ENCODE measurements at regions not wholly inside any gene's neighbourhood (a gene's known extent, or its start where the extent isn't known, plus 50 kb on each side); places are given as distances from the start of the nearest gene placed in this dataset.

DNA sequence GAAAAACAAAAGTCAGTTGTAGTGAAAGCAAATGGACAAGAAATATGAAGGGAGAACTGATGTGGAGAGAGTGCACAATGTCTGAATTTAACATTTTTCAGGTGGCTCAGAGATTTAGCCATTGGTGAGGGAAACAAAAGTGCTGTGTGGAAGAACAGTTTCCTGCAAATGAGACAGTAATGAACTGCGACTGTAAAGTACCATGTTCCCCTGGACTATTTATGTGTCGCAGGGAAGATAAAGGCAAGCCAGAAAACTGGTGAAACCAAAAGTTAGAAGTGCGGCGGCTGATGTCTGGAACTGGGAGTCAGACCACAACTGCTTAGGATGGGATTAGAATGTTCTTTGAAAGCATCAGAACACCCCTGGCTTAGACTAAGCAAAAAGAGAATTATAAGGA is 905.1 kb upstream of the MAN1A1 start:
- Histone ChIP-seq H3K4me1 (ENCODE audit: insufficient read depth, low read length) (no peaks in the 10 kb centered on the region), H3K4me3 (ENCODE audit: low read length) (no peak overlapping the region), H3K36me3 (ENCODE audit: insufficient read depth, low read length) (no peaks in the 10 kb centered on the region), H3K9me3 (ENCODE audit: insufficient read depth, low read depth, low read length) (no peaks in the 10 kb centered on the region), H3K9ac (ENCODE audit: low read depth, low read length) (no peak overlapping the region), H3K27me3 (ENCODE audit: insufficient read depth, low read length) (no peaks in the 10 kb centered on the region), H3K27ac (ENCODE audit: low read depth, low read length) (no peak overlapping the region)
- 97% methylated on average over 4 of the region's 4 CpGs for WGBS

DNA sequence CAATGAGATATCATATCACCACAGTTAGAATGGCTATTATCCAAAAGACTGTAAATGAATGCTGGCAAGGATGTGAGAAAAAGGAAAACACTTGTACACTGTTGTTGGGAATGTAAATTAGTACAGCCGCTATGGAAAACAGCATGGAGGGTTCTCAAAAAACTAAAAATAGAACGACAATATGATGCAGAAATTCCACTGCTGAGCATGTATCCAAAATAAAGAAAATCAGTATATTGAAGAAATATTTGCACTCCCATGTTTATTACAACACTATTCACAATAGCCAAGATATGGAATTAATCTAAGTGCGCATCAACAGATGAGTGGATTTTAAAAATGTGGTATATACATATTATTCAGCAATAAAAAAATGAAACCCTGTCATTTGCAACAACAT is 898.9 kb upstream of the MAN1A1 start:
- WGBS: 83% methylated on average over 2 of the region's 3 CpGs
- Histone ChIP-seq H3K36me3 (ENCODE audit: insufficient read depth, low read length) (no peaks in the 10 kb centered on the region), H3K27me3 (ENCODE audit: insufficient read depth, low read length) (no peaks in the 10 kb centered on the region), H3K4me1 (ENCODE audit: insufficient read depth, low read length) (no peaks in the 10 kb centered on the region), H3K9me3 (ENCODE audit: insufficient read depth, low read depth, low read length) (no peaks in the 10 kb centered on the region), H3K4me3 (ENCODE audit: low read length) (no peak overlapping the region), H3K27ac (ENCODE audit: low read depth, low read length) (no peak overlapping the region), H3K9ac (ENCODE audit: low read depth, low read length) (no peak overlapping the region)

DNA sequence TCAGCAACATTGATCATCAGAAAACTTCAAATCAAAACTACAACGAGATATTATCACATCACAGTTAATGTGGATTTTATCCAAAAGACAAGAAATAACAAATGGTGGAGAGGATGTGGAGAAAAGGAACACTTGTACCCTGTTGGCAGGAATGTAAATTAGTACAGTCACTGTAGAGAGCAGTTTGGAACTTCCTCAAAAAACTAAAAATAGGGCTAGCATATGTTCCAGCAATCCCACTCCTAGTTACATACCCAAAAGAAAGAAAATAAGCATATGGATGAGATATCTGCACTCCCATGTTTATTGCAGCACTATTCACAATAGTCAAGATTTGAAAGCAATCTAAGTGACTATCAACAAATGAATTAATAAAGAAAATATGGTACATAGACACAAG is 887.7 kb upstream of the MAN1A1 start:
- no peaks in the 10 kb centered on the region for H3K36me3 ChIP-seq (ENCODE audit: insufficient read depth, low read length)
- 100% methylated on average over 1 of the region's 1 CpG for WGBS

DNA sequence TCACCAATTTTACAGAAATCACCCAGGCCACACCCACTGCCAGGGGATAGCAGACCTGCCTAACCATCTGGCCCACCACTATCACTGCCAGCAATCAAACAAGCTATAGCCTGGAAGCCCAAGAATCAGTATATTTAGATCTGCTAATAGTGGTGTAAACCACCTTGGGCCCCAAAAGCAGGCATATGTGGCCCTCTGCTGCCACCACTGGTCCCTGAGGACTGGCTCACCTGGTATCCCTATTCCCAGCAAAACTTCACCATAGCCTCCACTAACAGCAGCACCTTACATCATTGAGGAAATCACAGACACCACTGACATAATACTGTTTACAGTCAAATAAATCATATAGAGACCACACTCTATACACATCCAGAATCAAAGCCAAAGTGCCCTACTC is 880.4 kb upstream of the MAN1A1 start:
- Histone ChIP-seq H3K4me3 (ENCODE audit: low read length) (no peak overlapping the region), H3K9me3 (ENCODE audit: insufficient read depth, low read depth, low read length) (no peaks in the 10 kb centered on the region), H3K27ac (ENCODE audit: low read depth, low read length) (no peak overlapping the region), H3K9ac (ENCODE audit: low read depth, low read length) (no peak overlapping the region), H3K4me1 (ENCODE audit: insufficient read depth, low read length) (no peaks in the 10 kb centered on the region), H3K27me3 (ENCODE audit: insufficient read depth, low read length) (no peaks in the 10 kb centered on the region), H3K36me3 (ENCODE audit: insufficient read depth, low read length) (no peaks in the 10 kb centered on the region)

More for the DNA sequence above, 887.7 kb upstream of the MAN1A1 start:
- Histone ChIP-seq H3K4me3 (ENCODE audit: low read length) (no peak overlapping the region), H3K9ac (ENCODE audit: low read depth, low read length) (no peak overlapping the region), H3K27me3 (ENCODE audit: insufficient read depth, low read length) (no peaks in the 10 kb centered on the region), H3K4me1 (ENCODE audit: insufficient read depth, low read length) (no peaks in the 10 kb centered on the region), H3K27ac (ENCODE audit: low read depth, low read length) (no peak overlapping the region), H3K9me3 (ENCODE audit: insufficient read depth, low read depth, low read length) (no peaks in the 10 kb centered on the region)

DNA sequence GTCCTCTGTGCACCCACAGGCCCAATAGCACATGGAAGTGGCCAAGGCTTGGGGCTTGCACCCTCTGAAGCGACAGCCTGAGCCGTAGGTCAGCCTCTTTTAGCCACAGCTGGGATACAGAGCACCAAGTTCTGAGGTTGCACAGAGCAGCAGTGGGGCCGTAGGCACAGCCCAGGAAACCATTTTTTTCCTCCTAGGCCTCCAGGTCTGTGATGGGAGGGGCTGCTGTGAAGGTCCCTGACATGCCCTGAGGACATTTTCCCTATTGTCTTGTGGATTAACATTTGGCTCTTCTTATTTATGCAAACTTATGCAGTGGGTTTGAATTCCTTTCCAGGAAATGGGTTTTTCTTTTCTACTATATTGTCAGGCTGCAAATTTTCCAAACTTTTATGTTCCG is 878.7 kb upstream of the MAN1A1 start:
- Histone ChIP-seq H3K4me3 (ENCODE audit: low read length) (no peak overlapping the region), H3K4me1 (ENCODE audit: insufficient read depth, low read length) (no peaks in the 10 kb centered on the region), H3K27me3 (ENCODE audit: insufficient read depth, low read length) (no peaks in the 10 kb centered on the region), H3K9me3 (ENCODE audit: insufficient read depth, low read depth, low read length) (no peaks in the 10 kb centered on the region), H3K9ac (ENCODE audit: low read depth, low read length) (no peak overlapping the region), H3K36me3 (ENCODE audit: insufficient read depth, low read length) (no peaks in the 10 kb centered on the region), H3K27ac (ENCODE audit: low read depth, low read length) (no peak overlapping the region)
- 93% methylated on average over 4 of the region's 4 CpGs for WGBS

DNA sequence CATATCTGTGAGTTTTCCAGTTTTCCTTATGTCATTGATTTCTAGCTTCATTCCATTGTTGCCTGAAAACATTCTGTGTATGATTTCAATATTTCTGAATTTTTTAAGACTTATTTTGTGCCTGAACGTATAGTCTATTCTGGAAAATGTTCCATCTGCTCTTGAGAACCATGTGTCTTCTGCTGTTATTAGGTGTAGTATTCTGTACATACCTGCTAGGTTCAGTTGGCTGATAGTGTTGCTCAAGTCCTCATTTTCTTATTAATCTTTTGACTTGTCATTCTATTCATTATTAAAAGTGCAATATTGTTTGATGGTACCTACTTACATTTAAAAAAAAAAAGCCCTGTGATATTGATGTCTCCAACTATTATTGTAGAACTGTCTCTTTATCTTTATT is 869.8 kb upstream of the MAN1A1 start:
- Histone ChIP-seq H3K4me3 (ENCODE audit: low read length) (no peak overlapping the region), H3K9ac (ENCODE audit: low read depth, low read length) (no peak overlapping the region), H3K4me1 (ENCODE audit: insufficient read depth, low read length) (no peaks in the 10 kb centered on the region), H3K36me3 (ENCODE audit: insufficient read depth, low read length) (no peaks in the 10 kb centered on the region), H3K27ac (ENCODE audit: low read depth, low read length) (no peak overlapping the region), H3K27me3 (ENCODE audit: insufficient read depth, low read length) (no peaks in the 10 kb centered on the region), H3K9me3 (ENCODE audit: insufficient read depth, low read depth, low read length) (no peaks in the 10 kb centered on the region)
- 100% methylated on average over 1 of the region's 1 CpG for WGBS

DNA sequence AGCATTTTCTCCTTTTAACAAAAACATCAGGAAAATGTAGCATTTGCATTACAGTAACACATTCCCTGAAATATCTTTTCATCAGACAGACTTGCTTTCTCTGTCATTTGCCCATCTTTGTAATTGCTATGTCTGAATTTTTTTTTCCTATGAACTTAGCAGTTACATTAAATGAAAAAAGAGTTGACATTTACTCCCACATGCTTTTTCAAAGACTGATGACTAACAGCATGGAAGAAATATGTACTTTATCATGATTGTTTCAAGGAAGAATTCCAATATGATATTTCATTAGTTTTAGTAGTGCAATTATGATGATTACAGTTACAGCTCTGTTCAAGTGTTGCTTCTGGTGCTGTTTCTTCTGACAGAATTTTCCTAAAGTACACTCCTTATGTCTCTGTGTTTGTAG is 864.5 kb upstream of the MAN1A1 start:
- no peaks in the 10 kb centered on the region for H3K9me3 ChIP-seq (ENCODE audit: insufficient read depth, low read depth, low read length)
- no peak overlapping the region for H3K27ac ChIP-seq (ENCODE audit: low read depth, low read length)
- no peaks in the 10 kb centered on the region for H3K36me3 ChIP-seq (ENCODE audit: insufficient read depth, low read length)
- 0 out of 2 replicates have a peak, but pooled peaks cover 5% of the 10 kb centered on the region for H3K4me1 ChIP-seq (ENCODE audit: insufficient read depth, low read length)
- H3K4me3 ChIP-seq (ENCODE audit: low read length): no peak overlapping the region
- H3K9ac ChIP-seq (ENCODE audit: low read depth, low read length): no peak overlapping the region
- H3K27me3 ChIP-seq (ENCODE audit: insufficient read depth, low read length): no peaks in the 10 kb centered on the region

DNA sequence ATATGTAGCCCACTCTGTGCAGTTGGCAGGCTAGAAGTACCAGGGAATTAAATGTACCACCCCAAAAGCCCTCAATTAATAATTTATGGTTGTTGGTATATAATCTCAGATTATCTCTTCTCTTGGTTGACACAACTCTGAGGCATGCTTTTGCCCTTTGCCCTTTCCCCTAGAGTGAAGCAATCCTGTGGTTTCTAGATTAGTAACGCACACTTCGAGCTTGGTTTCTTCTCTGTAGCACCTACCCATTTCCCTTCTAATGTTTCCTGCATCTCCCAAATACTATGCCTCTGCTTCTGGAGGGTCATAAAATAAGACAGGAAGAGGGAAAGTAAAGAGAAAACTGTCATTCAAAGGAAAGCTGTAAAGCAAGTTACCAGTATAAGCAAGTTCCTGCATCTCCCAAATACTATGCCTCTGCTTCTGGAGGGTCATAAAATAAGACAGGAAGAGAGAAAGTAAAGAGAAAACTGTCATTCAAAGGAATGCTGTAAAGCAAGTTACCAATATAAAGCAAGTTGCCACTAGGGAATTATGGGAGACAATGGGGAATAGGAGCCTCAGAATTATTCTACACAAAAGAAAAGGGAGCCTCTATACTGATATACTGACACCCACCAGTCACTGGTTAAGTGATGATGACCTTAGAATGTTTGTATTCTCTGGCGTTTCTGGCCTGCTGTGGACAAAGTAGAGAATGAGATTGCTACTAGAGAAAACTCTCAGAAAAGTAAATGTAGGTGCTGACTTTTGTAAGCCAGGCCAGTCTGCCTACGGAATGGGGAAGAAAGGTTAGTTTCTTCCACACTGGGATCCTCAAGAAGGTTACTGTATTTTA is 862.6 kb upstream of the MAN1A1 start:
- 88% methylated on average over 4 of the region's 4 CpGs for WGBS
- Histone ChIP-seq H3K9ac (ENCODE audit: low read depth, low read length) (no peak overlapping the region), H3K27ac (ENCODE audit: low read depth, low read length) (no peak overlapping the region), H3K9me3 (ENCODE audit: insufficient read depth, low read depth, low read length) (no peaks in the 10 kb centered on the region), H3K4me1 (ENCODE audit: insufficient read depth, low read length) (0 out of 2 replicates have a peak, but pooled peaks cover 5% of the 10 kb centered on the region), H3K27me3 (ENCODE audit: insufficient read depth, low read length) (no peaks in the 10 kb centered on the region), H3K4me3 (ENCODE audit: low read length) (no peak overlapping the region), H3K36me3 (ENCODE audit: insufficient read depth, low read length) (no peaks in the 10 kb centered on the region)

DNA sequence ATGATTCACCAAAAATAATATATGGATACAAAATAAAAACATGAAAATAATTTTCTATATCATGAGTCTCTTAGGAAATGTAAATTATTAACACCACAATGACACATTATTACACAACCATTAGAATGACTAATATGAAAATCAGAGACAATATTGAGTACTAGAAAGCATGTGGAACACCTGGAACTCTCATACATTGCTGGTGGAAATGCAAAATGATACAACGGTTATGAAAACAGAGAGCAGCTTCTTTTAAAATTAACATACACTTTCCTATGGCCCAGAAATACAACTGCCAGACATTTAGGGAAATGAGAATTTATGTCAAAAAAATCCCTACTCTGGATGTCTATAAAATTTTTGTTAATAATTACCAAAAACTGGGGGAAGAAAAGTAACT is 853.3 kb upstream of the MAN1A1 start:
- no CpG with 5 or more reads among the region's 1 CpG for WGBS
- Histone ChIP-seq H3K36me3 (ENCODE audit: insufficient read depth, low read length) (no peaks in the 10 kb centered on the region), H3K4me1 (ENCODE audit: insufficient read depth, low read length) (no peaks in the 10 kb centered on the region), H3K27ac (ENCODE audit: low read depth, low read length) (no peak overlapping the region), H3K9me3 (ENCODE audit: insufficient read depth, low read depth, low read length) (no peaks in the 10 kb centered on the region), H3K9ac (ENCODE audit: low read depth, low read length) (no peak overlapping the region), H3K4me3 (ENCODE audit: low read length) (no peak overlapping the region), H3K27me3 (ENCODE audit: insufficient read depth, low read length) (no peaks in the 10 kb centered on the region)

DNA sequence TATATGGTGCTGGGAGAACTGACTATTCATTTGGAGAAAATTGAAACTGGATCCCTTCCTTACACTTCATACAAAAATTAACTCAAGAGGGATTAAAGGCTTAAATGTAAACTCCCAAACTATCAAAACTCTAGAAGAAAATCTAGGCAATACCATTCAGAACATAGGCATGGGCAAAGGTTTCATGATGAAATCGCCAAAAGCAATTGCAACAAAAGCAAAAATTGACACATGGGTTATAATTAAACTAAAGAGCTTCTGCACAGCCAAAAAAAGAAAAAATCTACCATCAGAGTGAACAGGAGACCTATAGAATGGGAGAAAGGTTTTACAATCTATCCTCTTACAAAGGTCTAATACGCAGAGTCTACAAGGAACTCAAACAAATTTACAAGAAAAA is 851.3 kb upstream of the MAN1A1 start:
- Histone ChIP-seq H3K36me3 (ENCODE audit: insufficient read depth, low read length) (no peaks in the 10 kb centered on the region), H3K9me3 (ENCODE audit: insufficient read depth, low read depth, low read length) (no peaks in the 10 kb centered on the region), H3K27ac (ENCODE audit: low read depth, low read length) (no peak overlapping the region), H3K4me1 (ENCODE audit: insufficient read depth, low read length) (no peaks in the 10 kb centered on the region), H3K9ac (ENCODE audit: low read depth, low read length) (no peak overlapping the region), H3K4me3 (ENCODE audit: low read length) (no peak overlapping the region), H3K27me3 (ENCODE audit: insufficient read depth, low read length) (no peaks in the 10 kb centered on the region)
- WGBS: 100% methylated on average over 2 of the region's 2 CpGs

DNA sequence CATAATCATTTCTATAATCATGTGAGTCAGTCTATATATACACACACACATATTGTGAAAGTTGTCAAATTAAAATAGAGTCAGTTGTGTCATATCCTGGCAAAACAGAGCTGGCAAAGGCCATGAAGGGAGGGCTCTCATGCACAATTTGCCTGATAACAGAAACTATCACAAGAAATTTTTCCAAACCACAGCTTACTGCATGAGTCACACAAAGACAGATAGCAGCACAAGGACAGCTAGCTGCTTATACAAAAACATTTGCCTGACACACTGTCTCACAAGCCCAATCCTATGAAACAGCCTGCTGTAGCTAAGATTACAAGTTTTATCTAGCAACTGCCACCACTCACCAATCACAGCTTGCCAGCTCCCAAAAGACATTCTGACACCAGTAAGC is 848.5 kb upstream of the MAN1A1 start:
- Histone ChIP-seq H3K9me3 (ENCODE audit: insufficient read depth, low read depth, low read length) (no peaks in the 10 kb centered on the region), H3K36me3 (ENCODE audit: insufficient read depth, low read length) (no peaks in the 10 kb centered on the region), H3K4me1 (ENCODE audit: insufficient read depth, low read length) (peaks cover 21% of the 10 kb centered on the region; the same call in 1 of the 2 replicates), H3K27me3 (ENCODE audit: insufficient read depth, low read length) (no peaks in the 10 kb centered on the region), H3K27ac (ENCODE audit: low read depth, low read length) (no peak overlapping the region), H3K4me3 (ENCODE audit: low read length) (no peak overlapping the region), H3K9ac (ENCODE audit: low read depth, low read length) (no peak overlapping the region)

DNA sequence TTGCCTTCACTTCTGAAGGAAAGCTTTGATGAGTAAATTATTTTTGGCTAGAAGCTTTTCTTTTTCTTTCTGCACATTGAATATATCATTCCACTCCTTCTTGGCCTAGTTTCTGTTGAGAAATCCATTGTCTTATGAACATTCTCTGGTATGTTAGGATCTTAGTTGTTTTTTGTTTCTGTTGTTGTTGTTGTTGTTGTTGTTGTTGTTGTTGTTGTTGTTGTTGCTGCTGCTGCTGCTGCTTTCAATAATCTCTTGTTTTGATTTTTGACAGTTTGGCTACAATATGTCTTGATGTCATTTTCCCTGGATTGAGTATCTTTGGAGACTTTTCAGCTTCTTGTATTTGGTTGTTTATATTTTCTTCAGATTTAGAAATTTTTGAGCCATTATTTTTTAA is 836.5 kb upstream of the MAN1A1 start:
- Histone ChIP-seq H3K27ac (ENCODE audit: low read depth, low read length) (no peak overlapping the region), H3K4me3 (ENCODE audit: low read length) (no peak overlapping the region), H3K27me3 (ENCODE audit: insufficient read depth, low read length) (no peaks in the 10 kb centered on the region), H3K9me3 (ENCODE audit: insufficient read depth, low read depth, low read length) (no peaks in the 10 kb centered on the region), H3K36me3 (ENCODE audit: insufficient read depth, low read length) (no peaks in the 10 kb centered on the region), H3K9ac (ENCODE audit: low read depth, low read length) (no peak overlapping the region), H3K4me1 (ENCODE audit: insufficient read depth, low read length) (no peaks in the 10 kb centered on the region)
